HFFc6 (cell line): ENCODE measurements at regions not wholly inside any gene's neighbourhood (a gene's known extent, or its start where the extent isn't known, plus 50 kb on each side); places are given as distances from the start of the nearest gene placed in this dataset.

ENCODE experiments used
- DNase-seq: peaks from one replicate; pipeline ENCODE4 v3.0.0-alpha.2; 2018
- H3K27ac Mint-ChIP-seq: 2 replicates; pipeline ENCODE4 v1.8.0; 2020; ENCODE audit warnings: mild to moderate bottlenecking, mixed read lengths
- H3K27me3 Mint-ChIP-seq: 2 replicates; pipeline ENCODE4 v1.8.0; 2021; ENCODE audit warnings: mild to moderate bottlenecking, moderate library complexity, mixed read lengths; ENCODE audit not compliant: insufficient read depth
- H3K36me3 Mint-ChIP-seq: 2 replicates; pipeline ENCODE4 v1.8.0; 2021; ENCODE audit warnings: low read depth, mixed read lengths
- H3K4me1 Mint-ChIP-seq: 2 replicates; pipeline ENCODE4 v1.8.0; 2020; ENCODE audit warnings: low read depth, mixed read lengths
- H3K4me3 Mint-ChIP-seq: 2 replicates; pipeline ENCODE4 v1.8.0; 2020; ENCODE audit warnings: mild to moderate bottlenecking, moderate library complexity, mixed read lengths
- H3K9me3 Mint-ChIP-seq: 2 replicates; pipeline ENCODE4 v1.8.0; 2020; ENCODE audit warnings: mild to moderate bottlenecking, mixed read lengths
- TF ChIP-seq, protein P1 (sequence below): fragments of 200-600 bp; sonication (generic); IDR thresholded peaks from 2 replicates; pipeline ENCODE4 v1.5.0; 2021; ENCODE audit warnings: antibody characterized with exemption, mild to moderate bottlenecking

DNA sequence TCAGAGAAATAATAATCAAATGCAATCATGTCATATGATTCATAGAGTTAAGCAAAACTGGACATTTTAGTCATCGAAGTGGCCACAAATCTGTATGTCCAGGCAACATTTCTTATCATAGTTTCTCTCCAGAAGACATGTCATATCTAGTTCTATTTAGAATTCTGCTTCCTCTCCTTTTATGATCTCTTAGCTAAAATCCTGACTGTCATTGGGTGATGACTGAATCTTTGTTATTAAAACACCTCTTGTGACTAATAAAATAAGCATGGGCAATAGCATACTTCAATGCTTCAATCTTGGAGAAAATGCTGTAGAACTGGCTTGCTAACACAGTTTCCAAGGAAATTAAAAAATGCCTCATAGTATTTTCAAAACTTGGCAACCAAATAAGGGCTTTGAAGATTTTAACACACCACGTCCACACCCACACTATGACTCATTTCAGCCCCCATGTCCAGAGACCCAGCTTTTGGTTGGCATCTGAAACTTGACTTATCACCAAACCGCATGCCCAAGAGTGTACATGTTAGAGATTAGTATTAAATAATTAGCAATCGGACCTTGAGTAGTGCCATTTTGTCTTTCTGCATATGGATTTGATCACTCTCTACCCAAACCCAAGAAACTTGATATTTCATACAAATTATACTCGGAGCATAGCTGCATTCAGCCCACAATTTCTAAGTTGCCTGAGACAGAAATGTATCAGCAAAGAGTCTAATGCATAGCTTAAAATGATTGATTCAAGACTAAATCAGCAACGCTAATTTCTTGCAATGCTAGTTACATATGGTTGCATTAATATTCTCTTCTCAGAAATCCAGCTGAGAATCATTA, 106.5 kb upstream of the ETAA1 start:
- peak; percentile 90 for DNase-seq
- Mint-ChIP-seq H3K4me3 (peak overlapping the region; percentile 68), H3K27me3 (peaks cover 3% of the 10 kb centered on the region), H3K27ac (peak overlapping the region; percentile 90), H3K9me3 (no peaks in the 10 kb centered on the region), H3K4me1 (peaks cover 58% of the 10 kb centered on the region), H3K36me3 (peaks cover 5% of the 10 kb centered on the region)
- TF ChIP-seq, protein P1, sequence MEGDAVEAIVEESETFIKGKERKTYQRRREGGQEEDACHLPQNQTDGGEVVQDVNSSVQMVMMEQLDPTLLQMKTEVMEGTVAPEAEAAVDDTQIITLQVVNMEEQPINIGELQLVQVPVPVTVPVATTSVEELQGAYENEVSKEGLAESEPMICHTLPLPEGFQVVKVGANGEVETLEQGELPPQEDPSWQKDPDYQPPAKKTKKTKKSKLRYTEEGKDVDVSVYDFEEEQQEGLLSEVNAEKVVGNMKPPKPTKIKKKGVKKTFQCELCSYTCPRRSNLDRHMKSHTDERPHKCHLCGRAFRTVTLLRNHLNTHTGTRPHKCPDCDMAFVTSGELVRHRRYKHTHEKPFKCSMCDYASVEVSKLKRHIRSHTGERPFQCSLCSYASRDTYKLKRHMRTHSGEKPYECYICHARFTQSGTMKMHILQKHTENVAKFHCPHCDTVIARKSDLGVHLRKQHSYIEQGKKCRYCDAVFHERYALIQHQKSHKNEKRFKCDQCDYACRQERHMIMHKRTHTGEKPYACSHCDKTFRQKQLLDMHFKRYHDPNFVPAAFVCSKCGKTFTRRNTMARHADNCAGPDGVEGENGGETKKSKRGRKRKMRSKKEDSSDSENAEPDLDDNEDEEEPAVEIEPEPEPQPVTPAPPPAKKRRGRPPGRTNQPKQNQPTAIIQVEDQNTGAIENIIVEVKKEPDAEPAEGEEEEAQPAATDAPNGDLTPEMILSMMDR, result no peak

GRCh38 chr2:67294218-67294617, 102.9 kb upstream of the ETAA1 start:
- H3K27ac Mint-ChIP-seq, result no peak overlapping the region
- H3K36me3 Mint-ChIP-seq, result peaks cover 5% of the 10 kb centered on the region
- H3K9me3 Mint-ChIP-seq, result no peaks in the 10 kb centered on the region
- peaks cover 47% of the 10 kb centered on the region for H3K4me1 Mint-ChIP-seq
- TF ChIP-seq, protein P1, result no peak
- no peak for DNase-seq
- H3K27me3 Mint-ChIP-seq, result peaks cover 1% of the 10 kb centered on the region; the same call in 1 of the 2 replicates
- H3K4me3 Mint-ChIP-seq, result no peak overlapping the region

- peaks cover 41% of the 10 kb centered on the region for H3K4me1 Mint-ChIP-seq
- H3K9me3 Mint-ChIP-seq, result no peaks in the 10 kb centered on the region
- no peak for DNase-seq
- H3K4me3 Mint-ChIP-seq, result no peak overlapping the region
- no peak overlapping the region for H3K27ac Mint-ChIP-seq
- peaks cover 1% of the 10 kb centered on the region; the same call in 1 of the 2 replicates for H3K27me3 Mint-ChIP-seq
- no peaks in the 10 kb centered on the region for H3K36me3 Mint-ChIP-seq
- TF ChIP-seq, protein P1, result no peak
Measured at GRCh38 chr2:67295406-67295805, 101.7 kb upstream of the ETAA1 start.

GRCh38 chr2:67295851-67296250, 101.3 kb upstream of the ETAA1 start:
- Mint-ChIP-seq H3K27ac (peak overlapping the region; percentile 3; the same call in 1 of the 2 replicates), H3K27me3 (peaks cover 1% of the 10 kb centered on the region; the same call in 1 of the 2 replicates), H3K4me3 (no peak overlapping the region), H3K4me1 (peaks cover 37% of the 10 kb centered on the region), H3K9me3 (no peaks in the 10 kb centered on the region), H3K36me3 (no peaks in the 10 kb centered on the region)
- TF ChIP-seq, protein P1, result no peak
- DNase-seq, result peak; percentile 15

DNA sequence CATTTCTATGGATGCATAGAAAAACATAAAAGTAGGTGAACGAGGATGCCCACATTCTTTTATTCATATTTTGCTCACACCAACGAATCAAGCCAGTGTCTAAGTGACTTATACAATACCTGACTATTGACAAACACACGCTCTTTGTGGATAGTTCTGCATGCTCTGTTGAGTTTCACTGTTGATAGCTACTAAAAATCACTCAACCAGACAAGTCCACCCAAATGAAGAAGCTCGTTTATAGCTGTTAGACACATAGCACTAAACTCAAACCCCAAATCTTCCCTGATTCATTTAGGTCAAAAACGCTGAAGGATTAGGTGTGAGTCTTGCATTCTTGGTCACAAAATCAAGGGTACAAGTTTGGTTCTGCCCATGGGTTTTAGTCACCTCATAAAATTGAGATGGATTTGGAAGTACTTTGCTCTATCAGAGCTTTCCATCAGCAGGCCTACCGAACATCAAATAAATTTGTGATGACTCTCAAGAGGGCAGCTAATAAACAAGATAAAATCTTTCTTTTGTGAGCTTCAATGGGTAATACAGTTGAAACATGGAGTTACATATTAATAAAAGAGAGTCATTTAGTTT, 92.7 kb upstream of the ETAA1 start:
- no peak overlapping the region for H3K4me3 Mint-ChIP-seq
- no peaks in the 10 kb centered on the region for H3K36me3 Mint-ChIP-seq
- TF ChIP-seq, protein P1, result no peak
- H3K9me3 Mint-ChIP-seq, result no peaks in the 10 kb centered on the region
- H3K27me3 Mint-ChIP-seq, result no peaks in the 10 kb centered on the region; the same call in 1 of the 2 replicates
- H3K27ac Mint-ChIP-seq, result no peak overlapping the region
- peak; percentile 23 for DNase-seq
- H3K4me1 Mint-ChIP-seq, result peaks cover 34% of the 10 kb centered on the region
